ENCODE measurements at regions not wholly inside any gene's neighbourhood (a gene's known extent, or its start where the extent isn't known, plus 50 kb on each side); places are given as distances from the start of the nearest gene placed in this dataset.

DNA sequence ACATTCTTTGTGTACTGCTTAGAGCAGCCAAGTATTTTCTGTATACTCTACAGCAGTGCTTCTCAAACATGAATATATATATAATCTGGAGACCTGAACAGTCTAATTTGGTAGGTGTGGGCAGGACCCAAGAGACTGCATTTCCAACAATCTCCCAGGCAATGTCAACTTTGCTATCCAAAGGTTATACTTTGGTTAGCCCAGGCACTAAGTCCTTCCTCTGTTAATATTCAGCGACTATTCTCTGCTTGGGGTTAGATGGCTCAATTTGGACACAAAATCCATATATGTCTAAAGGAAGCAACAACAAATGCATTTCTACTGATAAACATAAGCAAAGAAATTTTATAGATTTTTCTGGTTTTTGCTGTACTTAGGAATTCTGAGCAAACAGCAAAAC, 480.0 kb upstream of the RPS6KA3 start:
- no peak overlapping the region for H3K27ac ChIP-seq
- TF ChIP-seq, protein P1, sequence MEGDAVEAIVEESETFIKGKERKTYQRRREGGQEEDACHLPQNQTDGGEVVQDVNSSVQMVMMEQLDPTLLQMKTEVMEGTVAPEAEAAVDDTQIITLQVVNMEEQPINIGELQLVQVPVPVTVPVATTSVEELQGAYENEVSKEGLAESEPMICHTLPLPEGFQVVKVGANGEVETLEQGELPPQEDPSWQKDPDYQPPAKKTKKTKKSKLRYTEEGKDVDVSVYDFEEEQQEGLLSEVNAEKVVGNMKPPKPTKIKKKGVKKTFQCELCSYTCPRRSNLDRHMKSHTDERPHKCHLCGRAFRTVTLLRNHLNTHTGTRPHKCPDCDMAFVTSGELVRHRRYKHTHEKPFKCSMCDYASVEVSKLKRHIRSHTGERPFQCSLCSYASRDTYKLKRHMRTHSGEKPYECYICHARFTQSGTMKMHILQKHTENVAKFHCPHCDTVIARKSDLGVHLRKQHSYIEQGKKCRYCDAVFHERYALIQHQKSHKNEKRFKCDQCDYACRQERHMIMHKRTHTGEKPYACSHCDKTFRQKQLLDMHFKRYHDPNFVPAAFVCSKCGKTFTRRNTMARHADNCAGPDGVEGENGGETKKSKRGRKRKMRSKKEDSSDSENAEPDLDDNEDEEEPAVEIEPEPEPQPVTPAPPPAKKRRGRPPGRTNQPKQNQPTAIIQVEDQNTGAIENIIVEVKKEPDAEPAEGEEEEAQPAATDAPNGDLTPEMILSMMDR (conservative IDR thresholded peaks at IDR 0.05) = no peak
- TF ChIP-seq ZFX (IDR thresholded peaks at IDR 0.05) = no peak

DNA sequence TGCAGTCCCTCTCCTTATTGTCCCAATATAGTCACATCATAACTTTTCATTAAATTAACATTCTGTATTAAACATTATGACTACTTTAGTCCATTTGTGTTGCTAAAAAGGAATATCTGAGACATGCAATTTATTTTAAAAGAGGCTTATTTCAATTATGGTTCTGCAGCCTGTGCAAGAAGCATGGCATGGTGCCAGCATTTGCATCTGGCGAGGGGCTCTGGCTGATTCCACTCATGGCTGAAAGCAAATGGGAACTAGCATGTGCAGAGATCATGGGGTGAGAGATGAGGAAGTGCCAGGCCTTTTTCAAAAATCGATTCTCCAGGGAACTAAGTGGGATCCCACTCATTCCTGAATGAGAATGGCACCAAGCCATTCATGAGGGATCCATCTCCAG, 476.3 kb upstream of the RPS6KA3 start:
- no peak overlapping the region for H3K27ac ChIP-seq
- TF ChIP-seq, protein P1 (conservative IDR thresholded peaks at IDR 0.05) = no peak
- TF ChIP-seq ZFX (IDR thresholded peaks at IDR 0.05) = no peak

DNA sequence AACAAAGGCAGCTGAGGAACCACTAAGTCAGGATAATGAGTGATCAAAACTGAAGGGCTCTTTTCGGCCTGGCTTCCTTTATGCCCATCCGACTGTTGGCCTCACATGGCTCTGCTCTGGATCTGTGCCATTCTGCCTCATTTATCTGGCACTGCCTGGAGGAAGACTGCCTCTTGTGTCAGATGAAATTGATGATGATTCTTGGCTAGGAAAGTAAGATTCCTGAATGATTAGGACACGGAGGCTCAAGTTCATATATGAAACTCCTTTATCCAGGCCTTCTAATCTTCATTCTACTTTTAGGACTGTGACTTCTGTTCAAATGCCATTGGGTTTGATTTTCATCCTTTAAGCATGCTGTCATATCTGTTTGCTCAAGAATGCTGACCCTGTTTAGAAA, 475.4 kb upstream of the RPS6KA3 start:
- H3K27ac ChIP-seq = no peak overlapping the region

DNA sequence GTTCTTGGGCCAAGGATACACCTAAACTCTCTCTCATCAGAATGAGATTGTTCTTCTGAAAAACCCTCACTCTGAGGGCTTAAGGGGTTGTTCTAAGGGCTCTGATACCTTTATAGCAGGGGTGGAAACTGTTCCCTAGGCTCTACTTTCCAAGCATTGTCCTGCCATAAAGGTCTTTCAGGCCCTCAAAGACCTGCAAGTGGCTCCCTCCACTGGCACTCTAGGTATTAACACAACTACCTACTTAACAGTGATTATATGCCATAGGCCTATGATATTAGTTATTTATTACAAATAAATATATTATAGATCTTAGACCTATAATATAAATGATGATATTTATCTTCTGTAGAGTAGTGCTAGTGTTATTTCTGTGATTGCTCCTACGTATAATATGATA, 473.7 kb upstream of the RPS6KA3 start:
- no peak overlapping the region for H3K27ac ChIP-seq
- TF ChIP-seq, protein P1 (conservative IDR thresholded peaks at IDR 0.05) = no peak
- no peak for TF ChIP-seq ZFX (IDR thresholded peaks at IDR 0.05)

More for the DNA sequence above, 475.4 kb upstream of the RPS6KA3 start:
- TF ChIP-seq, protein P1 (conservative IDR thresholded peaks at IDR 0.05) = no peak
- no peak for TF ChIP-seq ZFX (IDR thresholded peaks at IDR 0.05)

DNA sequence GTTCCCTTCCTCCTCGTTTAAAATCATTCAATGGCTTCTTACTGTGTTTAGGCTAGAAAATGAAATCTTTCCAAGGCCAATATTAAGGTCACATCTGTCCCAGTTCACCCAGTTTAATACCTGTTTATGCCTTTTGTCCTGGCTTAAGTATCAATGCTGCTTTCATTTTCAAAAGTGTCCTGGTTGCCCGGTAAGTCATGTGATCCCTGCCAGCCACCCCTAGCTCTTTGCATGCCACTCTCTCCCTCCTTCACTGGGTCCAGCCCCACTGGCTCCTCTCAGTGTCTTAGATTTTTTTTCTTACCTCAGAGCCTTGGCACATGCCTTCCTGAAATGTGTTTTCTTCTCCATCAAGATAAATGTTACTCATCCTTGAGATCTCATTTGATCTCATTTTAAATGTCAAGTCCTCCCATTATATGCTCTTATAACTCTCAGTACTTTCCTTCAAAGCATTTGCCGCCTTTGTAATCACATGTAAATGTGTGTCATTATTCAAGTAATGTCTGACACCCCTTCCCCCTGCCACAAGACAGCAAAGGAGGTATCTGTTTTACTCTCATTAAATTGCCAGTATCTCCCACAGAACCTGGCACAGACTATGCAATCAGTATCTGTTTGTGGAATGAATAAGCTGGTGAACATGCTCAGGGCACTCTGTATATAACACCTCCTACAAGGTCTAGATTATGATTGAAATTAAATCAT, 472.5 kb upstream of the RPS6KA3 start:
- no peak overlapping the region for H3K27ac ChIP-seq
- TF ChIP-seq, protein P1 (conservative IDR thresholded peaks at IDR 0.05) = no peak
- no peak for TF ChIP-seq ZFX (IDR thresholded peaks at IDR 0.05)

DNA sequence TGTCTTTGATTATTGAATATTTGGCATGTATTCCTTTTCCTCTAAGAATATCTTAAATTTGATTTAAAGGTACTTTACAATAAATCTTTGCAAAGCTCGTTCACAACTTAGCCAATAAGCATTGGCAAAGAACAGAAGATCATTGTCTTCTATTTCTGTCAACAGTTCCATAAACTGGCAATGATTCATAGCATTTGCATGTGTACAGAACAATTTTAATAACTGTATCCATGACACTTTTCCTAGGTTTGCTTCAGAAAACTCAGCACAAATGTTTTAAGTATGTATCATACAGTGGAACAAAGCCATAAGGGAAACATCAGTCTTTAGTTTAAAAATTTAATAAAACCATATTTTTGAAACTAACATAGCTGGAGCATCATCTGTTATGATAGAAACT, 462.7 kb upstream of the RPS6KA3 start:
- no peak for TF ChIP-seq ZFX (IDR thresholded peaks at IDR 0.05)
- TF ChIP-seq, protein P1 (conservative IDR thresholded peaks at IDR 0.05) = no peak
- no peak overlapping the region for H3K27ac ChIP-seq

DNA sequence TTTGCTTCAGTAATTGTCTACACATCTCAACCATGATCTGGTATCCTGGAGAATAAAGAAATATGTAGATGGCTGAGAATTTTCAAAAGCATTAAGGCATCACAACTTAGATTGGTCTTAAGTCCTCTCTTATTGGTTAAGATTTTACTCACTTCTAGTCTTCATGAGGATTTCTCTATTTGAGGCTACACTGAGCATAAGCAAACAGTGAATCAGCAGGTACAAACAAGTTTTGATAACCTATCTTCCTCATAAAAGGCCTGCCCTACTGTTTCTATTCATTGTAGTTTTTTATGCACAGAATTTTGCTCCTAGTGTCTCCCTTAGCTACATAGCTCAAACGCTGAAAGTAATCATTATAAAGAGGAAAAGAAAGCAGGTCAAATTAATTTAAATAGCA, 460.7 kb upstream of the RPS6KA3 start:
- H3K27ac ChIP-seq = no peak overlapping the region
- TF ChIP-seq ZFX (IDR thresholded peaks at IDR 0.05) = no peak
- TF ChIP-seq, protein P1 (conservative IDR thresholded peaks at IDR 0.05) = no peak
